G401 (cell line): ENCODE measurements at regions not wholly inside any gene's neighbourhood (a gene's known extent, or its start where the extent isn't known, plus 50 kb on each side); places are given as distances from the start of the nearest gene placed in this dataset.
A peak's percentile ranks its signal among the peaks of the same experiment; 100 is the strongest.
"Not testable (repeated sequence)": the region's sequence is repeated elsewhere in the genome, so short reads cannot be mapped to it uniquely, and the experiment has no call there.

ENCODE experiments used
- DNase-seq: peaks from one replicate; pipeline ENCODE4 v3.0.0-alpha.2; 2015; ENCODE audit warnings: low spot score
- in situ Hi-C: cut with HindIII; loops from 2 replicates; pipeline ENCODE4 v1.10.0; 2016; ENCODE audit warnings: low sequenced_read_pairs, mixed read lengths

DNA sequence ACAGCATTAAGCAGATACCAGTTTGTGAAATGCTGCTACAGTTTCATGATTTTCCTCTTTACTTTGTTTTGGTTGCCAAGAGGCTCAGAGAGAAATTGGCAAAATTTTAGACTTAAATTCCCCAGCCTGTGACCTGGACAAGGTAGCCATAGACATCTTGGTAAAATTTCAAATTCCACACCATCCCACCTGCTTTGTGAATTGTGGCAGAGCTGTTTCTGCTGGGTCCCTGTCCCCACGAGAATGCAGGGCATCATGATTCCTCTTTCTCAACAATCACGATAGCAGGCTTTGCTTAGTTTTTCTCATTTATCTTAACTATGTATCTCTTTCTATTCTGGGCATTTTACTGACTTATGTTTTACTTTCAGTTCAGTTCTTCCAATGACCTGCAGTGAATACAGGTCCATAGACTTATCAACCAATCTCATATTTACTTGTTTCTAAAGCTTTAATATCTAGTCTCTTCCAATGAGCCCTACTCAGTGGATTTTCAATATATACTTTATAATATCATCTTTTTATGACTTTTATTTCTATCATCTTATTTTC lies 351.6 kb downstream of the SOCS6 start:
- peak; percentile 64 for DNase-seq
- in situ Hi-C loops: no loop called here

GRCh38 chr18:70636991-70637390 lies 348.1 kb downstream of the SOCS6 start:
- no peak for DNase-seq
- in situ Hi-C loops: no loop called here

DNA sequence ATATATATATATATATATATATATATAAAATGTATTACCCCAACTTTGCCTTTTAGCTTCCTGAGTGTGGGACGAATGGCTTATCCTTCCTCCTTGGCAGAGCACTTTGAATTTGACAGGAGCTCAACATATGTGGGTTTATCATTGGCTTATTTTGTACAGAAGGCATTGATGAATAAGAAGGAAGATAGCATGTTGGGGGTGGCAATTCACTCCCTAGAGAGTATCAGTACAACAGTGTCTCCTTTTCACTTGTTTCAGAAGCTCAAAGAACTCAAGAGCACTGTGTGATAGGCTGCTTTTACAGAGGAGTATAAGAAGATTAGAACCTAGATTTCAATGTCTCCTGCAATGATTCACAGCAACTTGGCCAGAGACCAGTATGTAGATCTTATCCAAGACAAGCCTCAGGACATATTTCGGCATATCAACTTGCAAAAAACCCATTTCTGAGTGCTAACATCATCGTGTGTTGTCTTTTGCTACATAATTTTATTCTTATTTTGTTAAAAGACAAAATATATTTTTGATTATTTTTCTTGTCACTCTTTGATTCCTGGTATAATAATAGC lies 345.8 kb downstream of the SOCS6 start:
- no peak for DNase-seq
- in situ Hi-C loops: no loop called here

GRCh38 chr18:70627182-70627802 lies 338.4 kb downstream of the SOCS6 start:
- in situ Hi-C loops: no loop called here
- no peak for DNase-seq

GRCh38 chr18:70622622-70623419 lies 334.0 kb downstream of the SOCS6 start:
- peak; percentile 80 for DNase-seq
- in situ Hi-C loops: no loop called here

GRCh38 chr18:70621710-70622109 lies 332.9 kb downstream of the SOCS6 start:
- in situ Hi-C loops: no loop called here
- no peak for DNase-seq

- DNase-seq: no peak
- in situ Hi-C loops: no loop called here
Observed at GRCh38 chr18:70620837-70621612, 332.2 kb downstream of the SOCS6 start.

- no peak for DNase-seq
Observed at GRCh38 chr18:70617020-70617763, 328.3 kb downstream of the SOCS6 start.

GRCh38 chr18:70600225-70600925 lies 311.5 kb downstream of the SOCS6 start:
- DNase-seq: no peak
- in situ Hi-C loops: no loop called here

More at GRCh38 chr18:70617020-70617763, 328.3 kb downstream of the SOCS6 start:
- in situ Hi-C loops: no loop called here

GRCh38 chr18:70598406-70598805 lies 309.6 kb downstream of the SOCS6 start:
- DNase-seq: no peak
- in situ Hi-C loops: no loop called here

- DNase-seq: no peak
- in situ Hi-C loops: no loop called here
Observed at GRCh38 chr18:70582981-70583380, 294.1 kb downstream of the SOCS6 start.

GRCh38 chr18:70578480-70578879 lies 289.6 kb downstream of the SOCS6 start:
- in situ Hi-C loops: no loop called here
- no peak for DNase-seq

DNA sequence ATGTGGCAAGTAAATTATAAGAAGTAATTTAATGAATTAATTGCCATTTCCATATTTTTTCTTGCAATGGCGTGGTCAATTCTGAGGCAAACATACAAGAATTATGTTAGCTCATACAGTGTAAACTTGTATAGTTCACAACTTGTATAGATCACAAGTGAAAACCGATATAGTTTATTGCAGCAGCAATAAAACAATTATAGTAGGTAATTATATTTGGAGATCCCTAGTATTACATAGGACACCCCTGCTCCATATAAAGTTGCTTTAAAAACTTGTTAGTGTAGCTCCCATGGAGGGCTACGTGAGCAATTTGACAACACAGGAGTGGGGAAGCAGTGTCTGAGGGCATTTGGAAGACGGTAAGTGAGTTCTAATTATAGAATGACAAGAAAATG lies 288.2 kb downstream of the SOCS6 start:
- in situ Hi-C loops: no loop called here

GRCh38 chr18:70576276-70577022 lies 287.6 kb downstream of the SOCS6 start:
- in situ Hi-C loops: no loop called here
- DNase-seq: no peak

More for the DNA sequence above, 288.2 kb downstream of the SOCS6 start:
- no peak for DNase-seq

GRCh38 chr18:70574951-70575350 lies 286.1 kb downstream of the SOCS6 start:
- DNase-seq, in situ Hi-C loops: not testable (repeated sequence)

- in situ Hi-C loops, DNase-seq: not testable (repeated sequence)
Observed at GRCh38 chr18:70569647-70570046, 280.8 kb downstream of the SOCS6 start.

DNA sequence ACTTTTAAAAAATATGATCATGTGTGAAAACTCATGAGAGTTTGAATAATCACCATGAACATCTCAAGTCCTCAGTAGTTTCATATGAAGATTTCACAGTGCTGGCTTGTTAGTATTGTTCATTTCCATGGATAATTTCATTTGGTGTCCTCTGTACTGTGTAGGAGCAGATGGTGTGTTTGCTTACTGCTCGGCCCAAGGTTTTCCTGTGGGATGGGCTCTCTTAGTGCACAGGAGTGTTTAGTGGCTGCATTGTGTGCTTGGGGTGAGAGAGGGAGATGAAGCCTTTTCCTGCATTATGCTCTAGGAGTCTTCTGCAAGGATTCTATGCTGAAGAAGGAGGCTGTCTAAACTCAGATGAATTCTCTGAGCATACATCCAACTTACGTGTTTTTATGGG lies 270.6 kb downstream of the SOCS6 start:
- peak; percentile 94 for DNase-seq
- in situ Hi-C loops: no loop called here

- in situ Hi-C loops: no loop called here
Observed at GRCh38 chr18:70558371-70558770, 269.5 kb downstream of the SOCS6 start.

More at GRCh38 chr18:70558371-70558770, 269.5 kb downstream of the SOCS6 start:
- DNase-seq: no peak
